Inferior parietal cortex (tissue), 1 donor: ENCODE measurements at regions not wholly inside any gene's neighbourhood (a gene's known extent, or its start where the extent isn't known, plus 50 kb on each side); places are given as distances from the start of the nearest gene placed in this dataset.
A peak's percentile ranks its signal among the peaks of the same experiment; 100 is the strongest.

Experiments used
- DNase-seq: peaks from one replicate; pipeline ENCODE4 v3.0.0-alpha.2; 2016; ENCODE audit errors: extremely low spot score

DNA sequence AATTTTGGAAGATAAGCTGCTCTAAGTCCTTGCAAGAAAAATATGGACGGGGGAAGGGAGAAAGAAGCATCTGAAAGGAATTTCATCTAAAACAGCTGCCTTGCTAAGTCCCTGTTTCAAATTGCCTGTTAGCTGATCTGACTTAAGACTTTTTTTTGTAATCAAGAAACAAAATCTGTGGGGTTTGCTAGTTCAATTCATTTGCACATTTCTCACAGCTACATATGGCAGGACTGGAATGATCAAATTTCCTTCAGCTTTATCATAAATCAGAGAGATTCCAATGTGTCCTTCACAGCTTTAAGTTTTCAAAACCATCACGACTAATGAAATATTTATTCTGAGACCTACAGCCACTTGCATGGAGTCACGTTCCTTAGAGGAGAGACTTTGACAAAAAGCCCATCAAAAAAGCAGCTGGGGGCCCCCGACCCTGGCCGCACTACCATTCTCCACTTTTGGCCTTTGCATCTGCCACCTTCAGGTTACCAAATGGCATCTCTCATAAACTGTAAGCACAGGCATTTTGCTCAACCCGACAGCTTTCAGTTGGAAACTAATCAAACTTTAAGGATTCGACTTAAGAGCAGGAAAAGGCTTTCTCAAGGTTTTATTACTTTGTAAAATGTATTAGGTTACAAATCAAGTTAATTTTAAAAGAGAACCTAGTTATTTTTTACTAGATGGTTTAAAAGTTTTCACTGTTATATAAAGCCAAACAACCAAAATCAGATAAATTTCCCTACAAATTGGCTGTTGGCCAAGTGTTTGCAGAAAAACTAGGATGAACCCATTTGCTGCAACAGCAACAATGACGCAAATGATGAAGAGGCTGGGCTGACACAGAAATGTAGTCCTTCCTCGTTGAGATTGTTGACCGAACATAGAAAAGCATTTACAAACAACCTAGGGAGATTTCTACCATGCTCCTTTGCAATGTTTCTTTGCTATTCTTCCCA is 100.4 kb upstream of the RND3 start:
- DNase-seq, result no peak

DNA sequence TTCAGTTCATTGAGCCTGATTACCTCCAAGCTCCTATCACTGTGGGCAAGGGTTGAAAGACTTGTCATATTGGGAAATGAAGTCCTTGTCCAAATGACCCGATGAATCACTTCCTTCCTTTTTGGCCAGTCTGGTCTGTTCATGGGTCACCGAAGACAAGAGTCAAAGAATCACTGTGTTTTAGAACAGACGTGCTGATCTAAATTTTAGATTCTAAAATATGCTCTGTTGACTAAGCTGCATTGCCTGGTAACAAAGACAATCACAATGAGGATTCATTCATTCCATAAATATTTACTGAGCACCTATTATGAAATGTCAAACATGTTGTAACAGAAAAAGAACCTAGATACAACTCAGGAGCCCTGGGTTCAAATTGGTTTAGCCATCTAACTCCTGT is 99.4 kb upstream of the RND3 start:
- DNase-seq, result no peak

DNA sequence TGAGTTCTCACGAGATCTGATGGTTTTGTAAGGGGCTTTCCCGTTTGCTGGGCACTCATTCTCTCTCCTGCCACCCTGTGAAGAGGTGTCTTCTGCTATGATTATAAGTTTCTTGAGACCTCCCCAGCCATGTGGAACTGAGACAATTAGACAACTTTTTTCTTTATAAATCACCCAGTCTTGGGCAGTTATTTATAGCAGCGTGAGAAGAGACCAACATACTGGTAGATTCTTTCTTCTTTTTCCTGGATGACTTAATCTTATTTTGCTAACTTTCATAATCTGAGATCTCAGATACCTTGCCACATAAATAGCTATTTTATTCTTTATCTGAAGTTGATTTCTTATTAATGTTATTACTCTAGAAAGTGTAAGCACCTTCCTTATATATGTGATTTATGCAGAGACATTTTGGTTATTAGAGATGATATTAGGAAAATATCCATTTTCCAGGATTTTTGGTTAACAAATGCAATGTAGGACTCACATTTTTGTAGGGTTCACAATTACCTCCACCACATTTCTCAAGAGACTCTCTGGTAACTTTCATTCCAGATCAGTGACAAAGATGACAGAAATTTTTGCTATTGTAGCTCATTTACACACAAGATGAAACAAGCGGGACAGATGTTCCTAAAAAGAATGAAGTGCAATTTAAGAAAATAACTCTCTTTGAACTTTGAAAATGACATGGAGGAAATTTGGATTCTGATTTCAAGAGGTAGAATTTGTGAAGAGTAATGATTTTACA is 97.9 kb upstream of the RND3 start:
- DNase-seq, result no peak

- DNase-seq, result no peak
These were observed 96.6 kb upstream of the RND3 start for GRCh38 chr2:150584081-150584480.

GRCh38 chr2:150581717-150582472 is 94.4 kb upstream of the RND3 start:
- DNase-seq, result no peak

DNA sequence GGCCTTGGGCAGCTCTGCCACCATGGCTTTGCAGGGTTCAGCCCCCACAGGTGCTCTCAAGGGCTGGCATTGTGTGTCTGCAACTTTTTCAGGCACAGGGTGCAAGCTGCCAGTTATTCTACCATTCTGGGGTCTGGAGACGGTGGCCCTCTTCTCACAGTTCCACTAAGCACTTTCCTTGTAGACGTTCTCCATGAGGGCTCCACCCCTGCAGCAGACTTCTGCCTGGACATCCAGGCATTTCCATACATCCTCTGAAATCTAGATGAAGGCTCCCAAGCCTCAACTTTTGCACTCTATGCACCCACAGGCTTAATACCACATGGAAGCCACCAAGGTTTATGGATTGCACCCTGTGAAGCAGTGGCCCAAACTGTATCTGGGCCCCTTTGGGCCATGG is 91.0 kb upstream of the RND3 start:
- no peak for DNase-seq

GRCh38 chr2:150575861-150576260 is 88.4 kb upstream of the RND3 start:
- no peak for DNase-seq

GRCh38 chr2:150572961-150573395 is 85.5 kb upstream of the RND3 start:
- DNase-seq, result no peak

DNA sequence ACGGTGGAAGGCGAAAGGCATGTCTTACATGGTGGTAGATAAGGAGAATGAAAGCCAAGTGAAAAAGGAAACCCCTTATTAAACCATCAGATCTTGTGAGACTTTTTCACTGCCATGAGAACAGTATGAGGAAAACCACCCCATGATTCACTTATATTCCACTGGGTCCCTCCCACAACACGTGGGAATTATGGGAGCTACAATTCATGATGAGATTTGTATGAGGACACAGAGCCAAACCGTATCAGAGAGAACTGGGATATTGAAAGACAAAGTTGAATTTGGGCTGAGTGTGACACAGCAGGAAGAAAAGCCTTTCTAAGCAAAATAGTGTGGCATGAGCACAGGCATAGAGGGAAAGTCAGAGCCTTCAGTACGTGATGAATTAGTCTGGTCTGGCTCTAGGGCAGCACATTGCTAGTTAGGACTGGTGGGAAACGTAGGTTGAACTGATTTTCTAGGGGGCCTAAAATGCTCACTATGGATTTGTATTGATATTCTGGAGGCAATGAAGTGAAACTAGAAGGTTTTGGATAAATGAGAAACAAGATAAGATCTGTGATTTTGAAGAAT is 84.8 kb upstream of the RND3 start:
- no peak for DNase-seq

DNA sequence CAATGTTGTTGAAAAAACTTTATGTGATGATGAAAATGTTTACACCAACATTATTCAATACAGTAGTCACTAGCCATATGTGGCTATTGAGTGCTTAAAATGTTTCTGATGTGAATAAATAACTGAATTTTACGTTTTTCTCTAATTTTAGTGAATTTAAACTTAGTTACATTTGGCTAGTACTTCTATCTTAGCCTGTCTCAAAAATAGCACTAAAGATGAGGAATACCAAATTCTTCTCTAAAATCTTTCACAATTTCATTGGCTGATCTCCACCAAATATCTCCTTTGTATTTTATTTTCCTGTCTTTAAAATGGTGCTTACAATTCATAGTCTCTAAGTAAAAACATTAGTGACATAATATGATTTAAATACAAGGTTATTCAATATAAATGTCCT is 83.7 kb upstream of the RND3 start:
- no peak for DNase-seq

DNA sequence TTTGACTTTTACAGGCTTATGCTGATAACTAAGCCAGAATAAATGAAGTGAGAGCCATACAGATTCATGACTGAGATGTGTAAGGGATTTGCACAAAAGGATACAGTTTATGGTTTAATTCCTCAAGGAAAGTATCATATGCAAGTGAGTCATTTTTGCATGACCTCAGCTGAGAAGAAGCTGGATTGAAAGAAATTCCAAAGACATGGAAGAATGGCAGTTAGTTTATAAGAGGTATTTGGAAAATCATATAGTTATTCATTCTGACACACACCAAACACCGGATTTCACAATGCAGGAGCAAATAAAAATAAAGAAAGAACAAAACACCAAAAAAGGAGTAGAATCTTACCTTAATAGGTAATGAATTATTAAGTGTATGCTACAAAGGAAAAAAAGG is 83.2 kb upstream of the RND3 start:
- DNase-seq, result no peak

GRCh38 chr2:150569761-150570160 is 82.3 kb upstream of the RND3 start:
- no peak for DNase-seq

DNA sequence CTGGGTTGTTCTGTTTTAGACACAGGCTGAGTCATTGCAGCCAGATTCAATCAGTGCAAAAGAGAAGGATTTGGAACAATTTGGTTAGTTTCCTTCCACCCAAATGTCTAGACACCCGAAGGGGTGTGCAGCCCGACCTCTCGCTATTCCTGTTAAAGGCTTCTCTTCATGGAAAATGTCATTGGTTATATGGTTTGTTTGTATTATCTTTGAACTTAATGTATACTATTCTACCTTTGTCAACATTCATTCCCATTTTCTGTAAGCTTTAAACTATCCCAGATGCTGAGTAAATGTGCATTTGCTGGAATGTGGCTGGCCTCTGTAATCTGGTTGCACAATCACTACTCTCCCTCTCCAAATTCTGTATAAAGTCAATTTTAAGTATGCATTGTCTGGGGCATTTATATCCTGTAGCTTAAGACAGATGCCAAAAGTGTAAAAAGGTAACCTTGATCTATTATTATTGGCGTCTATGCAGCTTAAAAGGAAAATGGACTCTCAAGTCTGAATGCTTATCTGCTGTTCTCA is 80.4 kb upstream of the RND3 start:
- no peak for DNase-seq

DNA sequence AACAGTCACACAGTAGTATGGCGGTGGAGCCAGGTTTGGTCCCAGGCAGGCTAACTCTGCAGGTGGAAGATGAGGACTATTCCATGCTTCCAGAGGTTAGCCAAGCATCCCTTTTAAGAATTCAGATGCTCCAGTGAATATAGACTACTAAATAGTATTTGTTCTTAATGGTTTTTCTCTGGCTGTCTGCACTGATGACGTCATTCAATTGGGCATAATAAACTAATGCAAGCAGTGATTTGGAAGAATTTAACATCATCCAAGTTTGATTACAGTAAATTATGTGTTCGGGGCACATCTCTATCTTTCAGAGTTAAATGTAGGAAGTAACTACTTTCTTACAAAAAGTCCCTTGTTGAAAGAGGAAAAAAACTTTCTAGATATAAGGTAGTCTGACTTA is 78.8 kb upstream of the RND3 start:
- DNase-seq, result no peak

- DNase-seq, result no peak
These were observed 73.6 kb upstream of the RND3 start for GRCh38 chr2:150561076-150561475.

DNA sequence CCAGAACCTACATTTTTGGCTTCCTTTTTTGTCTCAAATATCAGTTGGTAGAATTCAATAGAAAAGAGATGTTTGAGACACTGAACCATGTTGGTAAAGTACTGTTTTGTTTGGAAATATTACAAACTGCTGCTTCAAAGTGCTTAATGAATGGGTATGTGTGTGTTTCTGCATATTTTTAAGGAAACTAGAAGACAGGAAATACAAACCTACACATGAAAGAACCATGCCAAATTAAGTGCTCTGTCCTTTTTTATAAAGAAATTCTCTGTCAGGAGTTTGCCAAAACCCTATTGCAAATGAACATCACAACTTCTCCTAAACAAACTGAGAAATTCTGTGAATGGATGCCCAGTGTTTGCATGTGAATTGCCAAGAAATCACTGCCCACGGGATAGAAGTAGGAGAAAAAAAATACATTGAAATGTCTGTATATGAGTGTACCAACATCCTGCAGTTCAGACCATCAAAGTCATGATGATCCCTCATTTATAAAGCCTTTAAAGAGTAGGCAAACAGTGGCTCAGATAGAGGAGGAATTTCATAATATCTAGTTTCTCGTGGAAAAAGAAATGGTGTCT is 69.6 kb upstream of the RND3 start:
- no peak for DNase-seq

DNA sequence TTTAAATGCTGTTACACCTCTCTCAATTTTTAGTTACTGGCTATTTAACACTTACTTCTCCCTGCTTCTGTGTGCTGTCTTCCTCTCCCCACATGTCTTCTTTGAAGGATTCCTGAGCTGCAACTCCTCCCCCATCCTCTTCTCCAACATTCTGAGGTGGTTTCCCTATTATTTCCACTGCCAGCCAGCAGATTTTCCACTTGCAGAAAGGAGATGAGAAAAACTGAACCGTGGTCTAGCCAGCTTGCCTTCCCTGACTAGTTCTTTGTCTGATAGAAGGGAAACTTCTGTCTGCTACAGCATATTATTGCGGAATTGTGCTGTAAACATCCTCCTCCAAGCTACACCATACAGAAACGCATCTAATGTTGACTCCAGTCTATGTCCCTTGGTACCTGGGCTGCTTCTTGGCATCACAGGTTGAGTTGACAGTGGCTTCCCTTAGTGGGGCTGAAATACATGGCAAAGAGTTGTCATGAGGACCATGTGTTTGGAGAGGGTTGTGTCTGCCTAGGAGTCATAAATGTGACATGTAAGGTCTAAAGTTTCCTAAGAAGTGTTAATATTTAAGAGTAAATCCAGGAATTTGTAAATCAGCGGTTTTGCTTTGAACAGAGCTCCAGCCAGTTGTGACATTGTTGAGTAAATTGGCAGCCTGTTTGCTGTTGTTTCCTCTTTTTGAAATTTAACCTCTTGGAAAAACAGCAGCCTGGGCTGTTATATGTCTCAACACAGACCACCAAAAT is 68.3 kb upstream of the RND3 start:
- DNase-seq, result no peak

DNA sequence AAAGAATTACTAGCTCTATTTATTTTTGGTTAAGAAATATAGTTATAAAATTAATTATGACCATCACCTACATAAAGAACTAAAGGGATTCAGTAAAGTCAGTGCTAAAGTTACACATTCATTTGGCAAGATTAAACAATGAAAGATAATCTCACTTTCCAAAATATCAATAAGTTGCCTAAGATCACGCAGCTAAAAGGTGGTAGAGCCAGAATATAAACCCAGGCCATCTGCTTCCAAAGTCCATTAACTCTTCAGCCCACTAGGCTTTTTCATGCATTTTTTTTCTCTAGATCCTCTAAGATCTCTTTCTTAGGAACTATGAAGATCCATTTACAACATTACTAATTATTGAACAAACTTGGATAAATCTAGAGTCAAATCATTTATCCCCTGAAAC is 66.6 kb upstream of the RND3 start:
- DNase-seq, result no peak

DNA sequence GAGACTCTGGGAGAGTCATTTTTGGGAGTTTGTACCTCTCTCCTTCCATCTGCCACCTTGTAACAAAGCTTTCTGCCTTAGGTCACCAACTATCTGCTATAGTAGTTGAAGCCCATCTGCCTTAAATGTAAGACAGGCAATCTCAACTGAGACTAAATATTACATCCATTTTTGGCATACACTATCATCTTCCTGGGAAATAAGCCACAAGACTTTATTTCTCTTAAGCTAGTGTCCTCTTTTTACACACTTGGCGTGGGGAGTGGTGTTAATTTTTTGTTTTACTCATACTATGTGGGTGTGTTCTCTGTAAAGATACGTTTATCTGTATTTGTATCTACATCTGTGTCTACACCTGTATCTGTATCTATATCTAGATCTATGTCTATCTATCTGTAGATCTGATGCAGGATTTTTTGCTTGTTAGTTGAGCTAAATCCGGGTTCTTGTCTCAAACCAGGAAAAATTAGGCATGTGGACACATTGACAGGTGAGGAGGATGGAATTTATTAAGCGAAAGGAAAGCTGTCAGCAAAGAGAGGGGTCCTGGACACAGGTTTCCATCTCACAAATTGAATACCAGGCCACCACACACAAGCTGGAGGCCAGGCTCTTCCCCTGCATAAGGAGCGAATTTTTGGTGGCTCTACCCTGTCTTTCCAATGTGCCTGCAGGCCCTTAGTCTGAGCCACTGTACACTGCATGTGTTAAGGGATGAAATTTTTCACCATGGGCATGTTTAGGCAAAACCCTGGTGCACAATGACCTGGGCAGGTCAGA is 64.8 kb upstream of the RND3 start:
- peak; percentile 29 for DNase-seq

GRCh38 chr2:150549381-150549780 is 61.9 kb upstream of the RND3 start:
- DNase-seq, result no peak
